Adrenal gland (tissue), 5 donors: ENCODE measurements at regions not wholly inside any gene's neighbourhood (a gene's known extent, or its start where the extent isn't known, plus 50 kb on each side); places are given as distances from the start of the nearest gene placed in this dataset.
"Not testable (repeated sequence)": the region's sequence is repeated elsewhere in the genome, so short reads cannot be mapped to it uniquely, and the experiment has no call there.

Experiments
- CTCF ChIP-seq, 6 experiments: fragments of 450-650 bp in 4 of 6; fragments of 200-600 bp in 2 of 6; sonication (generic) in 1 of 6; IDR thresholded peaks; 1 replicate in 5 of 6; 2 replicates in 1 of 6; pipeline versions ENCODE4 v1.5.1 to v1.8.0; 2016 to 2021; ENCODE audit warnings: antibody characterized with exemption in 6 of 6, mild to moderate bottlenecking in 2 of 6, moderate library complexity in 1 of 6
- POLR2A ChIP-seq, 2 donors: fragments of 450-650 bp; IDR thresholded peaks; one replicate each; pipeline ENCODE4 v1.6.1; 2017; ENCODE audit warnings: antibody characterized with exemption in 2 of 2, mild to moderate bottlenecking in 2 of 2, moderate library complexity in 1 of 2
- donor health status: DM: no; HTN: no; CAD: no.

GRCh38 chr14:19488457-19488856, 54.3 kb upstream of the POTEG start:
- not testable (repeated sequence) for TF ChIP-seq POLR2A, CTCF (IDR thresholded peaks at IDR 0.05)
